Smooth muscle cell (in vitro differentiated cells): ENCODE measurements at regions not wholly inside any gene's neighbourhood (a gene's known extent, or its start where the extent isn't known, plus 50 kb on each side); places are given as distances from the start of the nearest gene placed in this dataset.

Experiments
- DNase-seq: peaks from one replicate; lab custom pipeline; 2025; ENCODE audit not compliant: unreplicated experiment; lab: John Stamatoyannopoulos, UW
- H2AFZ ChIP-seq: fragments of 200-600 bp; sonication (generic); 2 replicates; pipeline ENCODE4 v1.6.0; 2016; ENCODE audit warnings: antibody characterized with exemption, low read depth, mild to moderate bottlenecking
- H3F3A ChIP-seq: fragments of 200-600 bp; sonication (generic); 2 replicates; pipeline ENCODE4 v1.6.0; 2017; ENCODE audit warnings: antibody characterized with exemption, low read depth
- H3K27ac ChIP-seq: fragments of 200-600 bp; sonication (generic); 2 replicates; pipeline ENCODE4 v1.5.1; 2016; ENCODE audit warnings: low read depth, mild to moderate bottlenecking
- H3K27me3 ChIP-seq: fragments of 200-600 bp; sonication (generic); 2 replicates; pipeline ENCODE4 v1.6.1; 2016; ENCODE audit warnings: low read depth, mild to moderate bottlenecking
- H3K36me3 ChIP-seq: fragments of 200-600 bp; sonication (generic); 2 replicates; pipeline ENCODE4 v1.5.1; 2016; ENCODE audit warnings: low read depth
- H3K4me1 ChIP-seq: fragments of 200-600 bp; sonication (generic); 2 replicates; pipeline ENCODE4 v1.5.1; 2016; ENCODE audit warnings: low read depth
- H3K4me2 ChIP-seq: fragments of 200-600 bp; sonication (generic); 2 replicates; pipeline ENCODE4 v1.6.0; 2016; ENCODE audit warnings: mild to moderate bottlenecking
- H3K4me3 ChIP-seq: fragments of 200-600 bp; sonication (generic); 2 replicates; pipeline ENCODE4 v1.5.1; 2016; ENCODE audit warnings: mild to moderate bottlenecking
- H3K79me2 ChIP-seq: fragments of 200-600 bp; sonication (generic); 2 replicates; pipeline ENCODE4 v1.6.0; 2016; ENCODE audit warnings: low read depth, mild to moderate bottlenecking
- H3K9ac ChIP-seq: fragments of 200-600 bp; sonication (generic); 2 replicates; pipeline ENCODE4 v1.6.0; 2016; ENCODE audit warnings: low read depth
- H3K9me3 ChIP-seq: fragments of 200-600 bp; sonication (generic); replicated peaks from 2 replicates; pipeline ENCODE4 v1.5.1; 2016; ENCODE audit warnings: low read depth
- H4K20me1 ChIP-seq: fragments of 200-600 bp; sonication (generic); 2 replicates; pipeline ENCODE4 v1.6.0; 2016; ENCODE audit warnings: low read depth
- WGBS: methylation state at CpG from one replicate; pipeline ENCODE4 v1.1.7; 2016; ENCODE audit warnings: low lambda C conversion rate; 5-methylcytosine and 5-hydroxymethylcytosine counted together
- TF ChIP-seq, protein P1 (sequence below): fragments of 200-600 bp; sonication (generic); IDR thresholded peaks from 2 replicates; pipeline ENCODE4 v1.5.1; 2017; ENCODE audit warnings: borderline replicate concordance, mild to moderate bottlenecking, antibody characterized with exemption; ENCODE audit not compliant: insufficient read depth, poor library complexity, severe bottlenecking

- Histone ChIP-seq H3K4me1 (no peaks in the 10 kb centered on the region), H3K27ac (no peak overlapping the region), H3K9ac (no peak overlapping the region), H3K27me3 (no peaks in the 10 kb centered on the region), H2AFZ (no peak overlapping the region), H3K4me2 (no peak overlapping the region), H3F3A (no peaks in the 10 kb centered on the region), H3K79me2 (no peaks in the 10 kb centered on the region), H3K4me3 (no peak overlapping the region), H3K36me3 (no peaks in the 10 kb centered on the region), H3K9me3 (no peaks in the 10 kb centered on the region), H4K20me1 (no peaks in the 10 kb centered on the region)
- no peak for DNase-seq
- WGBS: 72% methylated on average over 5 of the region's 5 CpGs
- TF ChIP-seq, protein P1, sequence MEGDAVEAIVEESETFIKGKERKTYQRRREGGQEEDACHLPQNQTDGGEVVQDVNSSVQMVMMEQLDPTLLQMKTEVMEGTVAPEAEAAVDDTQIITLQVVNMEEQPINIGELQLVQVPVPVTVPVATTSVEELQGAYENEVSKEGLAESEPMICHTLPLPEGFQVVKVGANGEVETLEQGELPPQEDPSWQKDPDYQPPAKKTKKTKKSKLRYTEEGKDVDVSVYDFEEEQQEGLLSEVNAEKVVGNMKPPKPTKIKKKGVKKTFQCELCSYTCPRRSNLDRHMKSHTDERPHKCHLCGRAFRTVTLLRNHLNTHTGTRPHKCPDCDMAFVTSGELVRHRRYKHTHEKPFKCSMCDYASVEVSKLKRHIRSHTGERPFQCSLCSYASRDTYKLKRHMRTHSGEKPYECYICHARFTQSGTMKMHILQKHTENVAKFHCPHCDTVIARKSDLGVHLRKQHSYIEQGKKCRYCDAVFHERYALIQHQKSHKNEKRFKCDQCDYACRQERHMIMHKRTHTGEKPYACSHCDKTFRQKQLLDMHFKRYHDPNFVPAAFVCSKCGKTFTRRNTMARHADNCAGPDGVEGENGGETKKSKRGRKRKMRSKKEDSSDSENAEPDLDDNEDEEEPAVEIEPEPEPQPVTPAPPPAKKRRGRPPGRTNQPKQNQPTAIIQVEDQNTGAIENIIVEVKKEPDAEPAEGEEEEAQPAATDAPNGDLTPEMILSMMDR: no peak
Measured at GRCh38 chr9:89905606-89906338, 301.0 kb downstream of the GADD45G start.

DNA sequence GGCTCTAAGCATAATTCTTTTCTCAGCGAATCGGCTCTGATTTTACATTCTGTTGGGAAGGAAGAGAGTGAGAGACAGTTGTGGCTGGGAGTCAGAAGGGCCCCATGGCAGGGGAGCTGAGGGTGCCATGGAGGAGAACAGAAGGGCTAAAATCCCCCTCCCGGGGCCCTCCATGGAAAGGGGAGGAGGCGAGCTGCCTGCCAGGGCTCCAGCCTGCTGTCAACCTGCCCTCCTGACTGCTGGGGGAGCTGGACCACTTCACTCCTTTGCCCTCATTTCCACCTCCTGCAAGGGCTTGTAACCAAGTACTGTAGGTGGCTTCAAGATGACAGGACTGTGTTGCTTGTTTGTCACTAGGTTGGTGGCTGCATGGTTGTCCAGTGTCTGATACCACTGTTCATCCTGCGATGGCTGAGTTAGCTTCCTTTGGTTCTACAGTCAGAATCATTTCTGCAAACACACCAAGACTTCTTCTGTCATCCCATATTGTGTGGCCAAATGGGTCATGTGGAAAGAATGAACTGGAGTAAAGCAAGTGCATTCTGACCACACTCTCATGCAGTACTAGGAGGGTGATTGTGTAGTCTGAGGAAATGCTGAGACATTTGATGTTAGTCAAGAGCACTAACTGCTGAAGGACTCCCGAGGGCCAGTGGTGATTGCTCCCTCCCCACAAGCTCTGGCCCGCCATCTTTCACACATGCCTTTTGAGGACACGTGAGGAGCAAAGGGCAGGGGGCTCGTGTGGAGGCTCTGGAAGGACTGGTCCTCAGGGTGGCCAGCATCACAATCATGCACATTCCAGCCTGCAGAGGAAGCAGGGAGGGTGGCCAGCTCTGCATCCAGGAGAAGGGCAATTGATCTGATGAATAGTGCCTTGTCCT is 307.2 kb downstream of the GADD45G start:
- H3K4me1 ChIP-seq: no peaks in the 10 kb centered on the region
- H3K79me2 ChIP-seq: no peaks in the 10 kb centered on the region
- 94% methylated on average over 9 of the region's 9 CpGs for WGBS
- TF ChIP-seq, protein P1: no peak
- no peaks in the 10 kb centered on the region for H4K20me1 ChIP-seq
- no peak overlapping the region for H3K9ac ChIP-seq
- H3K27ac ChIP-seq: no peak overlapping the region
- H3K36me3 ChIP-seq: no peaks in the 10 kb centered on the region
- H3K9me3 ChIP-seq: no peaks in the 10 kb centered on the region
- no peak overlapping the region for H2AFZ ChIP-seq
- no peak overlapping the region for H3K4me3 ChIP-seq
- no peaks in the 10 kb centered on the region for H3F3A ChIP-seq
- H3K4me2 ChIP-seq: no peak overlapping the region
- DNase-seq: no peak
- H3K27me3 ChIP-seq: no peaks in the 10 kb centered on the region

DNA sequence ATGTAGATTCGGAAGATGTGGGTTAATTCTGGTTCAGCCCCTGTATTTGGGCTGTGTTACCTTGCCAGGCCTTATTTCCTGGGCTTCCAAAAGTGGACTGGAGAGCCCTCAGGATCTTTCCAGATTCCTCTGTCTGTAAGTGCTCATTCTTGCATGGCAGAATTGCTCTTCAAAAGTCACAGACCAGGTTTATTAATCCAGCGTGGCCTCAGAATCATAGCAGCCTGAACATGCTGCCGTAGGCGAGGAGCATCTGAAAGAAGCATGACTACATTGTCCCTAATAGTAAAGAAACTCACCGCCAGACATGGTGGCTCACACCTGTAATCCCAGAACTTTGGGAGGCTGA is 307.8 kb downstream of the GADD45G start:
- Histone ChIP-seq H3K4me2 (no peak overlapping the region), H3K27me3 (no peaks in the 10 kb centered on the region), H2AFZ (no peak overlapping the region), H3K4me1 (no peaks in the 10 kb centered on the region), H3K9me3 (no peaks in the 10 kb centered on the region), H3K36me3 (no peaks in the 10 kb centered on the region), H3F3A (no peaks in the 10 kb centered on the region), H3K4me3 (no peak overlapping the region), H3K79me2 (no peaks in the 10 kb centered on the region), H3K9ac (no peak overlapping the region), H3K27ac (no peak overlapping the region), H4K20me1 (no peaks in the 10 kb centered on the region)
- TF ChIP-seq, protein P1: no peak
- no peak for DNase-seq
- WGBS: 97% methylated on average over 5 of the region's 5 CpGs

- H3K9me3 ChIP-seq: no peaks in the 10 kb centered on the region
- no peaks in the 10 kb centered on the region for H3K4me1 ChIP-seq
- H3K4me3 ChIP-seq: no peak overlapping the region
- DNase-seq: no peak
- H2AFZ ChIP-seq: no peak overlapping the region
- WGBS: 81% methylated on average over 3 of the region's 3 CpGs
- no peak overlapping the region for H3K9ac ChIP-seq
- no peaks in the 10 kb centered on the region for H3K36me3 ChIP-seq
- H3K4me2 ChIP-seq: no peak overlapping the region
- TF ChIP-seq, protein P1: no peak
- H3K79me2 ChIP-seq: no peaks in the 10 kb centered on the region
- no peak overlapping the region for H3K27ac ChIP-seq
- H3F3A ChIP-seq: no peaks in the 10 kb centered on the region
- H3K27me3 ChIP-seq: no peaks in the 10 kb centered on the region
- no peaks in the 10 kb centered on the region for H4K20me1 ChIP-seq
Measured at GRCh38 chr9:89915187-89915586, 310.4 kb downstream of the GADD45G start.
